GM12874 (cell line): ENCODE measurements at regions not wholly inside any gene's neighbourhood (a gene's known extent, or its start where the extent isn't known, plus 50 kb on each side); places are given as distances from the start of the nearest gene placed in this dataset.

Experiments used
- TF ChIP-seq, protein P1 (sequence below): IDR thresholded peaks from 2 replicates; pipeline ENCODE4 v1.5.1; 2011; ENCODE audit warnings: low read depth, mild to moderate bottlenecking, control low read depth, low read length, moderate library complexity; ENCODE audit not compliant: insufficient read depth

DNA sequence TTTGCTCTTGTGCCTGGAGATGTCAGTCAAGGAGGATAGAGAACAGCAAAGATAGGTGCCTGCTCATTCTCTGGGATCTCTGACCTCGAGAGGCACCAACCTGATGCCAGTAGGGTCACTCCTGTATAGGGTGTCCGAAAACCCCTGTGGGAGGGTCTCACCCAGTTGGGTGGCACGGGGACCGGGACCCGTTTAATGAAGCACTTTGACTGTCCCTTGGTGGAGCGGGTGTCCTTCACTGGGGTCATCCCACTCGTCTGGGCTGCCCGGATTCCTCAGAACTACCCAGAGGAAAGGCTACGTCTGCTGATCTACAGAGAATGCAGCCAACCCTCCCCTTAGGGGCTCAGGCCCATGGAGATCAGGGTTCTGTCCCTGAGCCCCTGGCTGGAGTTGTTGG lies 157.6 kb downstream of the CAPZA3 start:
- TF ChIP-seq, protein P1, sequence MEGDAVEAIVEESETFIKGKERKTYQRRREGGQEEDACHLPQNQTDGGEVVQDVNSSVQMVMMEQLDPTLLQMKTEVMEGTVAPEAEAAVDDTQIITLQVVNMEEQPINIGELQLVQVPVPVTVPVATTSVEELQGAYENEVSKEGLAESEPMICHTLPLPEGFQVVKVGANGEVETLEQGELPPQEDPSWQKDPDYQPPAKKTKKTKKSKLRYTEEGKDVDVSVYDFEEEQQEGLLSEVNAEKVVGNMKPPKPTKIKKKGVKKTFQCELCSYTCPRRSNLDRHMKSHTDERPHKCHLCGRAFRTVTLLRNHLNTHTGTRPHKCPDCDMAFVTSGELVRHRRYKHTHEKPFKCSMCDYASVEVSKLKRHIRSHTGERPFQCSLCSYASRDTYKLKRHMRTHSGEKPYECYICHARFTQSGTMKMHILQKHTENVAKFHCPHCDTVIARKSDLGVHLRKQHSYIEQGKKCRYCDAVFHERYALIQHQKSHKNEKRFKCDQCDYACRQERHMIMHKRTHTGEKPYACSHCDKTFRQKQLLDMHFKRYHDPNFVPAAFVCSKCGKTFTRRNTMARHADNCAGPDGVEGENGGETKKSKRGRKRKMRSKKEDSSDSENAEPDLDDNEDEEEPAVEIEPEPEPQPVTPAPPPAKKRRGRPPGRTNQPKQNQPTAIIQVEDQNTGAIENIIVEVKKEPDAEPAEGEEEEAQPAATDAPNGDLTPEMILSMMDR, result no peak

DNA sequence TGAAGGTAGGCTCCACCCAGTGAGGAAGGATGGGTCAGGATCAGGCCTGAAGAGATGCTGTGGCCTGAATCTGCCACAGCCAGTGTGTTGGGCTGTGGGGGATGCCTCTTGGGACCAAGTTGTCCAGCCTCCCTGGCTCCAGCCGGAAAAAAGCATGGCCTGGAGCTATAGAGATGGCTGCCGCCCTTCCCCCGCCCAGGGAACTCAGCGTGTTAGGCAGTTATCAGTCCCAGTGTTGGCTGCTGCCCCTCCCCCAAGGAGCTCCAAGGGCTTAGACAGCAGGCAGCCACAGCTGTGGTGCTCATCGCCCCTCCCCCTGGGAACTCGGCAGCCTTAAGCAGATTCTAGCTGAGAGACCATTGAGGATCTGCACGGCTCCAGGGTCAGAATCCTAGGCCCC lies 158.0 kb downstream of the CAPZA3 start:
- TF ChIP-seq, protein P1, result no peak

DNA sequence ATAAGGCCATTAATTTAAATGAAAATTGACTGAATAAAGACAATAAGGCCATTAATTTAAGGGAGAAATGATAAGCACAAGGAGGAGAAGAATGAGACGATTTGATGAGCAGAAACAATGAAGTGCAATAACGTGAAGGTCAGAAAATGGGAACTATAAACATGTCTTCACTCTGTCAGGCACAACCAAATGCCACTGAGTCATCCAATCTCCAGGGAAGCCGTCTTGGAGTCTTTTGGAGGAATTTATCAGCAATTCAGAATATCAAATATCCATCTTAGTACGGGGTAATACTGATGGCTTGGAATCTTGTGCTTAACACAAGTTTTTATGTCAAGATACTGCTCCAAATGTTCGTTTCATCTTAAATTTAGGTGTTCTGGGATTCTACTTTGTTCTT lies 159.9 kb downstream of the CAPZA3 start:
- TF ChIP-seq, protein P1, result no peak

DNA sequence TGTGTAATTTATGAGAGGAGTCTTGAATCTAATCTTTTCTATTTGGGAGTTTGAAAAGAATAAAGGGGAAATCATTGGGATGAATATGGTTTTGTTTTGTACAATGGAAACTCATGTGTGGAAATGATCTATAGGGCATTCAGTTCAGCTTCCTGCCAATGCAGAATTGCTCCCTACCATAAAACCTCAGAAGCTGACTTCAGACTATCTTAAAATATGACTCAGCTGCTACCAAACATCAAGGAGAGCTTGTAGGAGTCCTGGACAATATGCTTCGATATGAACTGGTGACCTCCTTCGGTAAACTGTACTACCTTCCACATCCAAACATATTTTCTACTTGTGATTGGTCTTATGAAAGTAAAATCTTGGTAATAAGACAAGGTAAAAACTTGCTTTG lies 160.6 kb downstream of the CAPZA3 start:
- TF ChIP-seq, protein P1, result no peak

GRCh38 chr12:18899162-18899561 lies 161.2 kb downstream of the CAPZA3 start:
- TF ChIP-seq, protein P1, result no peak

GRCh38 chr12:18899678-18900317 lies 161.9 kb downstream of the CAPZA3 start:
- TF ChIP-seq, protein P1, result no peak

GRCh38 chr12:18905134-18905533 lies 167.2 kb downstream of the CAPZA3 start:
- TF ChIP-seq, protein P1, result no peak

DNA sequence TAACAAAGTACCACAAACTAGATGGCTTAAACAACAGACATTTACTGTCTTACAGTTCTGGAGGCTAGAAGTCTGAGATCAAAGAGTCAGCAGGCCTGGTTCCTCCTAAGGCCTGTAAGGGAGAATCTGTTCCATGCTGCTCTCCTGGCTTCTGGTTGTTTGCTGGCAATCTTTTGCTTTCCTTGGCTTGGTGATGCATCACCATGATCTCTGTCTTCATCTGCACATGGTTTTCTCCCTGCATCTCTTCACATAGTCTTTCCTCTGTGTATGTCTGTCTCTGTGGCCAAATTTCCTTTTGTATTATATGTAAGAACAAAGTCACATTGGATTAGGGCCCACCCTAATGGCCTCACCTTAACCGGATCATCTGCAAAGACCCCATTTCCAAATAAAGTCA lies 168.5 kb downstream of the CAPZA3 start:
- TF ChIP-seq, protein P1, result no peak
